ENCODE measurements at regions not wholly inside any gene's neighbourhood (a gene's known extent, or its start where the extent isn't known, plus 50 kb on each side); places are given as distances from the start of the nearest gene placed in this dataset.

- TF ChIP-seq CTCF (IDR thresholded peaks at IDR 0.05) (no peak), POLR2A (IDR thresholded peaks at IDR 0.05) (no peak)
Measured at GRCh38 chr13:111469450-111469849, 149.0 kb downstream of the TEX29 start.

Measured in ovary (tissue), 3 donors.